ENCODE measurements at regions not wholly inside any gene's neighbourhood (a gene's known extent, or its start where the extent isn't known, plus 50 kb on each side); places are given as distances from the start of the nearest gene placed in this dataset.
"Not testable (repeated sequence)": the region's sequence is repeated elsewhere in the genome, so short reads cannot be mapped to it uniquely, and the experiment has no call there.

GRCh38 chr3:197362081-197362480, 63.7 kb upstream of the DLG1 start (continued):
- no peak for TF ChIP-seq ZBTB26 (CRISPR knock-in tag; IDR thresholded peaks at IDR 0.05; ENCODE audit: borderline replicate concordance)
- TF ChIP-seq, protein P1, sequence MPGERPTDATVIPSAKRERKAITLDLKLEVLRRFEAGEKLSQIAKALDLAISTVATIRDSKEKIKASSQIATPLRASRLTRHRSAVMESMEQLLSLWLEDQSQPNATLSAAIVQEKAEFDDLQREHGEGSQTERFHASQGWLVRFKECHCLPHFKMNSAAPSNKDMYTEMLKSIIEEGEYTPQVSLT (CRISPR knock-in tag; IDR thresholded peaks at IDR 0.05; ENCODE audit: borderline replicate concordance, low read depth) = no peak
- TF ChIP-seq, protein P2, sequence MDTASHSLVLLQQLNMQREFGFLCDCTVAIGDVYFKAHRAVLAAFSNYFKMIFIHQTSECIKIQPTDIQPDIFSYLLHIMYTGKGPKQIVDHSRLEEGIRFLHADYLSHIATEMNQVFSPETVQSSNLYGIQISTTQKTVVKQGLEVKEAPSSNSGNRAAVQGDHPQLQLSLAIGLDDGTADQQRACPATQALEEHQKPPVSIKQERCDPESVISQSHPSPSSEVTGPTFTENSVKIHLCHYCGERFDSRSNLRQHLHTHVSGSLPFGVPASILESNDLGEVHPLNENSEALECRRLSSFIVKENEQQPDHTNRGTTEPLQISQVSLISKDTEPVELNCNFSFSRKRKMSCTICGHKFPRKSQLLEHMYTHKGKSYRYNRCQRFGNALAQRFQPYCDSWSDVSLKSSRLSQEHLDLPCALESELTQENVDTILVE (CRISPR knock-in tag; IDR thresholded peaks at IDR 0.05) = no peak

GRCh38 chr3:197360095-197360494, 61.7 kb upstream of the DLG1 start:
- POLR2A ChIA-PET; H3K4me2 ChIP-seq (ENCODE audit: low read depth, low read length); BruUV-seq (replicated peaks); H3K27ac ChIP-seq (ENCODE audit: extremely low read length, insufficient read depth, low read length); H3K9ac ChIP-seq (ENCODE audit: insufficient read depth, low read depth, low read length); DNase-seq (ENCODE audit: low spot score); H3K79me2 ChIP-seq (ENCODE audit: insufficient read depth, low read length); H3K4me3 ChIP-seq (replicated peaks in 1 of 3; ENCODE audit: insufficient read depth in 1 of 3, low read depth in 2 of 3, low read length in 3 of 3); ATAC-seq; CTCF ChIA-PET (ENCODE audit: low intra/inter-chr PET ratio, low total read pairs); H2AFZ ChIP-seq (ENCODE audit: low read length); H3K27me3 ChIP-seq (ENCODE audit: control insufficient read depth in 1 of 2, insufficient read depth in 2 of 2, low read length in 2 of 2); FAIRE-seq; intact Hi-C loops (cut with micrococcal nuclease; ENCODE audit: unreplicated experiment); H3K36me3 ChIP-seq (replicated peaks in 1 of 2; ENCODE audit: control insufficient read depth in 1 of 2, insufficient read depth in 2 of 2, low read length in 2 of 2); H4K20me1 ChIP-seq (ENCODE audit: insufficient read depth, low read length): not testable (repeated sequence)
- 93% methylated on average over 3 of the region's 3 CpGs for WGBS (ENCODE audit: low lambda C conversion rate)
- Histone ChIP-seq H3K9me3 (ENCODE audit: low read length) (peaks cover 20% of the 10 kb centered on the region), H3K4me1 (ENCODE audit: insufficient read depth, low read length) (peaks cover 49% of the 10 kb centered on the region)
- in situ Hi-C loops (cut with HindIII; ENCODE audit: extremely low pct_ligation_motif_present, low pct_unique_long_range_greater_than_20kb) = loop anchor here (5.0 kb wide), 1 partner anchor 63 kb away; the partner anchor contains the start of gene DLG1

- H3K27me3 ChIP-seq (ENCODE audit: control insufficient read depth in 1 of 2, insufficient read depth in 2 of 2, low read length in 2 of 2); DNase-seq (ENCODE audit: low spot score); H3K9ac ChIP-seq (ENCODE audit: insufficient read depth, low read depth, low read length); BruUV-seq (replicated peaks); intact Hi-C loops (cut with micrococcal nuclease; ENCODE audit: unreplicated experiment); CTCF ChIA-PET (ENCODE audit: low intra/inter-chr PET ratio, low total read pairs); H3K79me2 ChIP-seq (ENCODE audit: insufficient read depth, low read length); H4K20me1 ChIP-seq (ENCODE audit: insufficient read depth, low read length); ATAC-seq; FAIRE-seq; H3K4me3 ChIP-seq (replicated peaks in 1 of 3; ENCODE audit: insufficient read depth in 1 of 3, low read depth in 2 of 3, low read length in 3 of 3); H3K36me3 ChIP-seq (replicated peaks in 1 of 2; ENCODE audit: control insufficient read depth in 1 of 2, insufficient read depth in 2 of 2, low read length in 2 of 2); H3K4me2 ChIP-seq (ENCODE audit: low read depth, low read length); H3K27ac ChIP-seq (ENCODE audit: extremely low read length, insufficient read depth, low read length); in situ Hi-C loops (cut with HindIII; ENCODE audit: extremely low pct_ligation_motif_present, low pct_unique_long_range_greater_than_20kb); H2AFZ ChIP-seq (ENCODE audit: low read length); POLR2A ChIA-PET: not testable (repeated sequence)
- H3K4me1 ChIP-seq (ENCODE audit: insufficient read depth, low read length) = peaks cover 49% of the 10 kb centered on the region
- H3K9me3 ChIP-seq (ENCODE audit: low read length) = peaks cover 20% of the 10 kb centered on the region
- 98% methylated on average over 3 of the region's 3 CpGs for WGBS (ENCODE audit: low lambda C conversion rate)
These were observed 61.1 kb upstream of the DLG1 start for GRCh38 chr3:197359476-197359875.

Measured in HepG2 (cell line).